IPS-20b (cell line): ENCODE measurements at regions not wholly inside any gene's neighbourhood (a gene's known extent, or its start where the extent isn't known, plus 50 kb on each side); places are given as distances from the start of the nearest gene placed in this dataset.
"Not testable (repeated sequence)": the region's sequence is repeated elsewhere in the genome, so short reads cannot be mapped to it uniquely, and the experiment has no call there.

ENCODE experiments used
- H3K27ac ChIP-seq: one replicate; pipeline ENCODE4 v1.5.1; 2013; ENCODE audit warnings: low read length
- H3K27me3 ChIP-seq: 2 replicates; pipeline ENCODE4 v1.6.1; 2013; ENCODE audit warnings: mild to moderate bottlenecking, low read length, inconsistent platforms; ENCODE audit not compliant: insufficient read depth
- H3K36me3 ChIP-seq: 2 replicates; pipeline ENCODE4 v1.6.1; 2013; ENCODE audit warnings: low read depth, mild to moderate bottlenecking, inconsistent platforms, low read length, moderate library complexity; ENCODE audit not compliant: insufficient read depth
- H3K4me1 ChIP-seq: 2 replicates; pipeline ENCODE4 v1.6.1; 2013; ENCODE audit warnings: mild to moderate bottlenecking, control low read depth, inconsistent platforms, low read length, moderate library complexity; ENCODE audit not compliant: insufficient read depth
- H3K4me3 ChIP-seq: 2 replicates; pipeline ENCODE4 v1.5.1; 2013; ENCODE audit warnings: mild to moderate bottlenecking, low read length, inconsistent platforms
- H3K9ac ChIP-seq: 2 replicates; pipeline ENCODE4 v1.6.1; 2013; ENCODE audit warnings: low read depth, mild to moderate bottlenecking, inconsistent platforms, low read length, moderate library complexity
- H3K9me3 ChIP-seq: 2 replicates; pipeline ENCODE4 v1.6.1; 2013; ENCODE audit warnings: mild to moderate bottlenecking, low read depth, low read length, inconsistent platforms; ENCODE audit not compliant: insufficient read depth

DNA sequence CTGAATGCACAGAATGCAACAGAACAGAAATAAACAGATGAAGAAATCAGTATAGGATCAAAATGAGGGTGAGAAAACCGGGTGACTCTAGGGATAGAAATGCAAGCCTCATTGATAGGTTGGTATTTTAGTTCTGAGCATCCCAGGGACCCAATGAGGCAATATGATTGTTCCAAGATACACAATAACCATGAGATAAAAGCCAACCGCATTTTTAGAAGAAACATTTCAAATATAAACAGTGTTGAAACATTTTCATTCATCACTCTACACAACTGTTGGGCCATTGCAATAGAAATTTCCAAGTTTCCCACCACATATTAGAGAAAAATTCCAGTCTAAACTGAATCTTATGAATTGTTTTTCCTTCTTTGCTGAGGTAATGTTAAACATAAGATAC is 452.3 kb upstream of the PTGER4 start:
- H3K9ac ChIP-seq = no peak overlapping the region
- no peaks in the 10 kb centered on the region for H3K36me3 ChIP-seq
- peaks cover 7% of the 10 kb centered on the region; the same call in 1 of the 2 replicates for H3K4me1 ChIP-seq
- H3K4me3 ChIP-seq = no peak overlapping the region
- no peaks in the 10 kb centered on the region for H3K27me3 ChIP-seq
- H3K27ac ChIP-seq = no peak overlapping the region
- H3K9me3 ChIP-seq = no peaks in the 10 kb centered on the region

DNA sequence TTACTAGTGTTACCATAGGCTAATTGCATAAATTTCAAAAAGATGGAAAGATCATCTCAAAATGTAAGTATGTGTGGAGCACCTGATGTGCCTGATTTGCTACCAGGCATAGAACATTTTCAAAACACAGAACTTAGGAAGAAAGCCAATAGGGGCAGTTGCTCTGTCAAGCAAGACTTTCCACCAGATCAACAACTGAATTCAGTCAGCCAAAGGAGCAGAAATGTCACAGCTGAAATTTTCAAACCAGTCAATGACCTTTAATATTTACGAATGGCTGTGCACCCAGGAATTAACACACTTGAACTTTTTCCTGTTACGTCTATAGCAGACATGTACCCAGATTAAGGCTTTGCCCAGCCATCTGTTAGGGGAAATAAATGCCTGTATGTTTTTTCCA is 452.8 kb upstream of the PTGER4 start:
- H3K27me3 ChIP-seq = no peaks in the 10 kb centered on the region
- H3K27ac ChIP-seq = no peak overlapping the region
- H3K4me1 ChIP-seq = peaks cover 7% of the 10 kb centered on the region; the same call in 1 of the 2 replicates
- H3K9ac ChIP-seq = no peak overlapping the region
- H3K36me3 ChIP-seq = no peaks in the 10 kb centered on the region
- no peaks in the 10 kb centered on the region for H3K9me3 ChIP-seq
- H3K4me3 ChIP-seq = no peak overlapping the region

DNA sequence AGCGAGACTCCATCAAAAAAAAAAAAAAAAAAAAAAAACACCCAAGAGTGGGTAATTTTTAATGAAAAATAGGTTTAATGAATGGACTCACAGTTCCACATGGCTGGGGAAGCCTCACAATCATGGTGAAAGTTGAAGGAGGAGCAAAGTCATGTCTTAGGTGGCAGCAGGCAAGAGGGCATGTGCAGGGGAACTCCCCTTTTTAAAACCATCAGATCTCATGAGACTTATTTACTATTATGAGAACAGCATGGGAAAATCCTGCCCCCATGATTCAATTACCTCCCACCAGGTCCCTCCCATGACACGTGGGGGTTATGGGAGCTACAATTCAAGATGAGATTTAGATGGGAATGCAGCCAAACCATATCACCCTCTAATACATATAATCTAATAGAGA is 454.6 kb upstream of the PTGER4 start:
- not testable (repeated sequence) for H3K27ac ChIP-seq, H3K4me1 ChIP-seq

DNA sequence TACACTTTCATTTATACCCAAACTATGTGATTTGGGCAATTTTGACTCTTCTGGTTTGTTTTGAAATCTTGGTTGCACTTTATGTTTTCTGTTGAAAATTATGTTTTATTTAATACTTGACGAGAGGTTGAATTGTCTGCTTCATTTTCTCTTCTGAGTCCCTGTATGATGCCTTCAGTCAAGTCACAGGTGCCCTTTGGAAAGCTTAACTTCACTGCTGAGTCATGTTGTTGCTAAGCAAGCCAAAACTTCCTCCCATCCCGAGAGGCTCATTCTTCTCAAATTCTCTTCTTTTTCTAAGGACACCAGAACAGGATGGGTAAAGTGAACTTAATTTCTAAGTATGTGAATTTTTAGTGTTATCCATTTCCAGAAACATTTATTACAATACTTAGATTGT is 455.3 kb upstream of the PTGER4 start:
- no peaks in the 10 kb centered on the region for H3K27me3 ChIP-seq
- no peaks in the 10 kb centered on the region for H3K36me3 ChIP-seq
- no peak overlapping the region for H3K27ac ChIP-seq
- no peak overlapping the region for H3K9ac ChIP-seq
- no peaks in the 10 kb centered on the region for H3K9me3 ChIP-seq
- peaks cover 7% of the 10 kb centered on the region; the same call in 1 of the 2 replicates for H3K4me1 ChIP-seq
- H3K4me3 ChIP-seq = no peak overlapping the region

More for the DNA sequence above, 454.6 kb upstream of the PTGER4 start:
- not testable (repeated sequence) for H3K36me3 ChIP-seq, H3K27me3 ChIP-seq, H3K9me3 ChIP-seq, H3K4me3 ChIP-seq, H3K9ac ChIP-seq

DNA sequence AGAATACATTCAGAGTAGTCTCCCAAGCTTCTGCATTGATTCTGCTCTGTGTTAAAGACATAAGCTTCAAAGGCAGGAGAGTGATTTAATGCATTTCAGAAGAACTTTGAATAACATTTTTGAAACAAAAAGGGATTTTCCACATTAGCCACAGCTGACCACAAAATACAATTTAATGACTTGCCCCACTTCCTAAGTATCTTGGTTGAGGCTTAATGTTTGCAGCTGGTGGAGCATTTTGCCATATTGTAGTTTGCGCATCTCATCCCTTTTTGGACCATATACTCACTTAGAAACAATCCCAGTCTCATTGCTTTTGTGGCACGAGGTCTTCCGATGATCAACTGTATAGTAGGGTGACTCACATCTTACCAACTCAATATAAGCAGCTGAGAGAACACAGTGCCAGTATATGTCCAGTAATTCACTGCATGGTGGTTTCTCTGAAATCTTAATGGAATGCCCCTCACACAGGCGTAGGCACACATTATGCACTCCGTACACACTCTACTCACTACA is 455.8 kb upstream of the PTGER4 start:
- Histone ChIP-seq H3K4me3 (no peak overlapping the region), H3K36me3 (no peaks in the 10 kb centered on the region), H3K4me1 (peaks cover 7% of the 10 kb centered on the region; the same call in 1 of the 2 replicates), H3K9me3 (no peaks in the 10 kb centered on the region), H3K9ac (no peak overlapping the region), H3K27ac (no peak overlapping the region), H3K27me3 (no peaks in the 10 kb centered on the region)

DNA sequence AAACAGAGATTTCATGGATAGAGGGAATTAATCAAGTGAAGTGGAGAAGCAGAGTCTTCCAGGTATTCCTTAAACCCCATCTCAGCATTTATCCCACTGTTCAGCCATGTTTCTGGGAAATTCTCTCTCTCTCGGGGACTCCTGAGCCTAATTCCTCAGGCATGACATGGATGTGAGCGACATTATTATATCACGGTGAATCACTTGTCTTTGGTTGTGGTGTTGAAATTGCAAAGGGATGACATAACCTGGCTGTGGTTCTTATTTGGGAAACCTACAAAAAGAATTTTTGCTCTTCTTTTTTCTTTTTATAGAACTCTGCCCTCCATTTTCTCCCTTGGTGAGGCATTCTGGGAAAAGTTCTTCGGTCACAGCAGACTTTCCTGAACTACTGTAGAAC is 457.9 kb upstream of the PTGER4 start:
- no peak overlapping the region for H3K9ac ChIP-seq
- H3K9me3 ChIP-seq = no peaks in the 10 kb centered on the region
- peaks cover 7% of the 10 kb centered on the region; the same call in 1 of the 2 replicates for H3K4me1 ChIP-seq
- no peak overlapping the region for H3K4me3 ChIP-seq
- H3K36me3 ChIP-seq = no peaks in the 10 kb centered on the region
- H3K27me3 ChIP-seq = no peaks in the 10 kb centered on the region
- no peak overlapping the region for H3K27ac ChIP-seq

DNA sequence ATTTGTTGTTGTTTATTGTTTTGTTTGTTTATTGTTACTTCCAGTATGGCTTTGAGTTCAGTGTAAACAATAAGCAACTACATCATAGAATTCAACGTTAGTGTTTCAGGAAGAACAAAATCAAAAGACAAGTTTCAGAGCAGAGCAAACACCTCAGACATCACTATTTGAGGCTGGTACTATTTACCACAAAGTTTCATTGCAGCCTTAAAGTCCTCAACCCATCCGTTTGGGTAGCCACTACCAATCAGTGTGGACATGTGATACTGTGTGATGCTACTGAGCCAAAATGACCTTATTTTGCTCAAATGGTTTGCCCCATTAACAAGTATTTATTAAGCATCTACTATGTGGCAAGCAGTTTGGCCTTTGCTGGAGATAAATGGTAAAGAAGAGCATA is 458.5 kb upstream of the PTGER4 start:
- H3K27ac ChIP-seq = no peak overlapping the region
- H3K9ac ChIP-seq = no peak overlapping the region
- no peak overlapping the region for H3K4me3 ChIP-seq
- no peaks in the 10 kb centered on the region for H3K36me3 ChIP-seq
- H3K4me1 ChIP-seq = peaks cover 7% of the 10 kb centered on the region; the same call in 1 of the 2 replicates
- no peaks in the 10 kb centered on the region for H3K9me3 ChIP-seq
- H3K27me3 ChIP-seq = no peaks in the 10 kb centered on the region

DNA sequence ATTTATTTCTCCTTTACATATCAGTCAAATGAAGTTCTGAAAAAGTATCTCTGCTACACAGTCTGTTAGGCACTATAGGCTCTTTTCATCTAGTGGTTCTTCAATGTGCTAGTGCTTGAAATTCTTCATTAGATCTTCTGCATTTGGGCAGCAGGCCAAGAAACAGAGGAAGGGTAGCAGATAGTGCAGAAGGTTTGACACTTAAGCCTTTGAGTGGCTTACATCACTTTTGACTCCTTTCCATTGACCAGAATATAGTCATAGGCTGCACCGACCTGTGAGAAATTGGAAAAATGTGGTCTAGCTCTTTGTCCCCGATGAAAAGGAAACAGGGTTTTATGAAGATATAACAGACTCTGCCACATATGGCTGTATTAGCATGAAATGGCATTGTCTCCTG is 459.5 kb upstream of the PTGER4 start:
- Histone ChIP-seq H3K27me3 (no peaks in the 10 kb centered on the region), H3K36me3 (no peaks in the 10 kb centered on the region), H3K4me1 (no peaks in the 10 kb centered on the region), H3K27ac (no peak overlapping the region), H3K9me3 (no peaks in the 10 kb centered on the region), H3K9ac (no peak overlapping the region), H3K4me3 (no peak overlapping the region)

DNA sequence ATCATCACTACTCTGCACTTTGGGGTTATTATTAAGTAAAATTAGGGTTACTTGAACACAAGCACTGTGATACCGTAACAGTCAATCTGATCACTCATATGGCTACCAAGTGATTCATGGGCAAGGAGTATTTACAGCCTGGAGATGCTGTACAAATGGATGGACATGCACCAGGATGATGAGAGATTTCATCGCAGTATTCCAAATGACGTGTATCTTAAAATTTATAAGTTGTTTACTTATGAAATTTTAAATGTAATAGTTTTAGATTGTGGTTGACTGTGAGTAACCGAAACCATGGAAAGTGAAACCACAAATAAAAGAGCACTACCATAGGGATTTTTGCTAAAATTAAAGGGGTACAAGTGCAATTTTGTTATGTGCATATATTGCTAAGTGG is 462.2 kb upstream of the PTGER4 start:
- Histone ChIP-seq H3K9ac (no peak overlapping the region), H3K36me3 (no peaks in the 10 kb centered on the region), H3K27me3 (no peaks in the 10 kb centered on the region), H3K9me3 (no peaks in the 10 kb centered on the region), H3K27ac (no peak overlapping the region), H3K4me3 (no peak overlapping the region), H3K4me1 (no peaks in the 10 kb centered on the region)

DNA sequence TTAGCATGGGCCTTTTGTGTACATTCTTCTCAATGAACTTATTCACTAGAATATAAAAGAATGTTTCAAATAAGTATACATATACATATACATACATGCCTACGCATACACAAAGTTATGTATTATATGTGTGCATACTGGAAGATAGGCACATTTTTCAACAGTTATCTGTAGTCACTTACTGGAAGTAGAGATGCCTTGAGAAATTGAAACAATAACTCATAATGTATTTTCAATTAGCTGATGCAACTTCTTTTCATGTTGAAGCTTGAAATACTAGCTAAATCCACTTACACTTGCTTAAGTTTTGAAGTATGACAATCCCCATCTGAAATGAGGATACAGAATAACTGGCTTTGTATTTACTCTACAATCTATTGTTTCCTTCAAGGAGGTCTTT is 469.0 kb upstream of the PTGER4 start:
- H3K9ac ChIP-seq = no peak overlapping the region
- no peaks in the 10 kb centered on the region for H3K27me3 ChIP-seq
- no peaks in the 10 kb centered on the region for H3K4me1 ChIP-seq
- no peak overlapping the region for H3K4me3 ChIP-seq
- no peak overlapping the region for H3K27ac ChIP-seq
- H3K36me3 ChIP-seq = no peaks in the 10 kb centered on the region
- H3K9me3 ChIP-seq = no peaks in the 10 kb centered on the region

DNA sequence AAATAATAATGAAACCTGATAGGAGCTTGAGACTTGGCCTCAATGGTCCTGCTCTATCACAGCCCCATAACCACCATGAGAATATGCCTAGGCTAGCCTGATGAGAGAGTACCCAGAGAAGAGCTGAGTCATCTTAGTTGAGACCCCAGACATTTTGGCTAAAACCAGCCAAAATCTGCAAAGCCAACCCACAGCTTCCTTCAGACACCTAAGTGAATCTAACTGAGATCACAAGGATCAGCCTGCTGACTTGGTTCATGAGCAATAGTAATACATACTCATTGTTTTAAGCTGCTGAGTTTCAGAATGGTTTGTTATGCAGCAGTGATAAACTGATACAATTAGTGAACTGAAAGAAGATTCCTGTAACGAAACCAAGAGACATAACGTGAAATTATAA is 473.7 kb upstream of the PTGER4 start:
- Histone ChIP-seq H3K27me3 (no peaks in the 10 kb centered on the region), H3K27ac (no peak overlapping the region), H3K4me1 (no peaks in the 10 kb centered on the region), H3K9ac (no peak overlapping the region), H3K36me3 (no peaks in the 10 kb centered on the region), H3K4me3 (no peak overlapping the region), H3K9me3 (no peaks in the 10 kb centered on the region)

DNA sequence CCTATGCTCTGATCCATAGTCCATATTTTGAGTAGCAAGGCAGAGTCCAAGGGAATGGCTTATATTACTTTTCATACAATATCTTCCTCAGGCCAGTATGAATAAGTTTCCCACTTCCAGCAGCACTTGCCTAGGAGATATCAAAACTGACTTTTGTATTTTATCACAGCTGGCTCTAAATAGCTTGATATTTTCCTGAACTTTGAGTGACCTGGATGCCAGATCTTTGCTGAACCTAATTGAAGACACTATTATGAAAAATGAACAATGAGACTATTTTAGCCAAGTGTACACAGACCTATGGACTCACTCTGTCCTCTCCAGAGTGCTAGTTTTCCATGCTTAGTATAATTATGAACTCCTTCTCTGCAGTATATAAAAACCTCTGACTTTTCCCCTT is 475.6 kb upstream of the PTGER4 start:
- Histone ChIP-seq H3K9ac (no peak overlapping the region), H3K36me3 (no peaks in the 10 kb centered on the region), H3K27me3 (no peaks in the 10 kb centered on the region), H3K4me3 (no peak overlapping the region), H3K9me3 (no peaks in the 10 kb centered on the region), H3K4me1 (no peaks in the 10 kb centered on the region), H3K27ac (no peak overlapping the region)
